Left ventricle myocardium inferior (tissue), 1 donor: ENCODE measurements at regions not wholly inside any gene's neighbourhood (a gene's known extent, or its start where the extent isn't known, plus 50 kb on each side); places are given as distances from the start of the nearest gene placed in this dataset.

Experiments used
- DNase-seq: peaks from one replicate; pipeline ENCODE4 v3.0.0-alpha.2; 2020
- H3K27ac ChIP-seq: fragments of 200-600 bp; replicated peaks from 2 replicates; pipeline ENCODE4 v1.8.0; 2021
- H3K27me3 ChIP-seq: fragments of 200-600 bp; 2 replicates; pipeline ENCODE4 v1.8.0; 2021; ENCODE audit warnings: low read depth
- H3K36me3 ChIP-seq: fragments of 200-600 bp; 2 replicates; pipeline ENCODE4 v1.8.0; 2021
- H3K4me1 ChIP-seq: fragments of 200-600 bp; 2 replicates; pipeline ENCODE4 v1.8.0; 2021
- H3K4me3 ChIP-seq: fragments of 200-600 bp; 2 replicates; pipeline ENCODE4 v1.8.0; 2021; ENCODE audit warnings: mild to moderate bottlenecking, moderate library complexity
- H3K9me3 ChIP-seq: fragments of 200-600 bp; replicated peaks from 2 replicates; pipeline ENCODE4 v1.8.0; 2021
- intact Hi-C: fragments of 100-400 bp; cut with micrococcal nuclease; formaldehyde crosslinking; loops from one replicate; pipeline ENCODE4 v1.11.0; 2022
- TF ChIP-seq, protein P1 (sequence below): fragments of 200-600 bp; IDR thresholded peaks from 2 replicates; pipeline ENCODE4 v1.8.0; 2021; ENCODE audit warnings: antibody characterized with exemption, mild to moderate bottlenecking, borderline replicate concordance
- donor health status: DM: no; HTN: yes; CAD: no; lungs with severe emphysema.

GRCh38 chr2:76464310-76464709 lies 753.6 kb upstream of the GCFC2 start:
- Histone ChIP-seq H3K36me3 (no peaks in the 10 kb centered on the region), H3K4me3 (no peak overlapping the region), H3K27me3 (no peaks in the 10 kb centered on the region), H3K9me3 (no peaks in the 10 kb centered on the region), H3K4me1 (no peaks in the 10 kb centered on the region), H3K27ac (no peak overlapping the region)
- DNase-seq = no peak
- TF ChIP-seq, protein P1, sequence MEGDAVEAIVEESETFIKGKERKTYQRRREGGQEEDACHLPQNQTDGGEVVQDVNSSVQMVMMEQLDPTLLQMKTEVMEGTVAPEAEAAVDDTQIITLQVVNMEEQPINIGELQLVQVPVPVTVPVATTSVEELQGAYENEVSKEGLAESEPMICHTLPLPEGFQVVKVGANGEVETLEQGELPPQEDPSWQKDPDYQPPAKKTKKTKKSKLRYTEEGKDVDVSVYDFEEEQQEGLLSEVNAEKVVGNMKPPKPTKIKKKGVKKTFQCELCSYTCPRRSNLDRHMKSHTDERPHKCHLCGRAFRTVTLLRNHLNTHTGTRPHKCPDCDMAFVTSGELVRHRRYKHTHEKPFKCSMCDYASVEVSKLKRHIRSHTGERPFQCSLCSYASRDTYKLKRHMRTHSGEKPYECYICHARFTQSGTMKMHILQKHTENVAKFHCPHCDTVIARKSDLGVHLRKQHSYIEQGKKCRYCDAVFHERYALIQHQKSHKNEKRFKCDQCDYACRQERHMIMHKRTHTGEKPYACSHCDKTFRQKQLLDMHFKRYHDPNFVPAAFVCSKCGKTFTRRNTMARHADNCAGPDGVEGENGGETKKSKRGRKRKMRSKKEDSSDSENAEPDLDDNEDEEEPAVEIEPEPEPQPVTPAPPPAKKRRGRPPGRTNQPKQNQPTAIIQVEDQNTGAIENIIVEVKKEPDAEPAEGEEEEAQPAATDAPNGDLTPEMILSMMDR = no peak
- intact Hi-C loops = no loop called here

DNA sequence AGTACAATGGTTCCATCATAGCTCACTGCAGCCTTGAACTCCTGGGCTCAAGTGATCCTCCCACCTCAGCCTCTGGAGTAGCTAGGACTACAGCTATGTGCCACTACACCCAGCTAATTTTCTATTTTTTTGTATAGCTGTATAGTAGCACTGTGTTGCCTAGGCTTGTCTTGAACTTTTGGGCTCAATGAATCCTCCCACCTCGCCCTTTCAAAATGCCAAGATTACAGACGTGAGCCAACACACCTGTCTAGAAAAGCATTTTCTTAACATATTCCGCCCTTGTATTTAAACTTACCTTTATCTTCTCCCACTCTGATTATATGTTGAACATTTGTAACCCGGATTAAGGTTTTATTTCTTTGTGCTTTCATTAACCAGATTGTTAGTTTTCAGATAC lies 750.7 kb upstream of the GCFC2 start:
- no peaks in the 10 kb centered on the region for H3K4me1 ChIP-seq
- H3K4me3 ChIP-seq = no peak overlapping the region
- TF ChIP-seq, protein P1 = no peak
- intact Hi-C loops = no loop called here
- DNase-seq = no peak
- H3K27ac ChIP-seq = no peak overlapping the region
- no peaks in the 10 kb centered on the region for H3K36me3 ChIP-seq
- no peaks in the 10 kb centered on the region for H3K9me3 ChIP-seq
- H3K27me3 ChIP-seq = no peaks in the 10 kb centered on the region

GRCh38 chr2:76455910-76456309 lies 745.2 kb upstream of the GCFC2 start:
- no peaks in the 10 kb centered on the region for H3K27me3 ChIP-seq
- no peak overlapping the region for H3K27ac ChIP-seq
- no peaks in the 10 kb centered on the region for H3K9me3 ChIP-seq
- intact Hi-C loops = no loop called here
- no peaks in the 10 kb centered on the region for H3K4me1 ChIP-seq
- no peaks in the 10 kb centered on the region for H3K36me3 ChIP-seq
- no peak overlapping the region for H3K4me3 ChIP-seq
- TF ChIP-seq, protein P1 = no peak
- no peak for DNase-seq

- Histone ChIP-seq H3K36me3 (no peaks in the 10 kb centered on the region), H3K27me3 (no peaks in the 10 kb centered on the region), H3K27ac (no peak overlapping the region), H3K4me3 (no peak overlapping the region), H3K4me1 (no peaks in the 10 kb centered on the region), H3K9me3 (peaks cover 6% of the 10 kb centered on the region)
- DNase-seq = no peak
- TF ChIP-seq, protein P1 = no peak
- intact Hi-C loops = no loop called here
Measured at GRCh38 chr2:76450024-76450475, 739.3 kb upstream of the GCFC2 start.

- Histone ChIP-seq H3K4me3 (no peak overlapping the region), H3K4me1 (no peaks in the 10 kb centered on the region), H3K9me3 (peaks cover 13% of the 10 kb centered on the region), H3K27me3 (no peaks in the 10 kb centered on the region), H3K36me3 (no peaks in the 10 kb centered on the region), H3K27ac (no peak overlapping the region)
- DNase-seq = no peak
- TF ChIP-seq, protein P1 = no peak
- intact Hi-C loops = no loop called here
Measured at GRCh38 chr2:76448956-76449355, 738.2 kb upstream of the GCFC2 start.

GRCh38 chr2:76447294-76447693 lies 736.6 kb upstream of the GCFC2 start:
- DNase-seq = no peak
- H3K27ac ChIP-seq = no peak overlapping the region
- TF ChIP-seq, protein P1 = no peak
- H3K27me3 ChIP-seq = no peaks in the 10 kb centered on the region
- no peaks in the 10 kb centered on the region for H3K4me1 ChIP-seq
- intact Hi-C loops = no loop called here
- no peaks in the 10 kb centered on the region for H3K36me3 ChIP-seq
- H3K9me3 ChIP-seq = peaks cover 13% of the 10 kb centered on the region
- no peak overlapping the region for H3K4me3 ChIP-seq
